HG03280 (cell line): ENCODE measurements at regions not wholly inside any gene's neighbourhood (a gene's known extent, or its start where the extent isn't known, plus 50 kb on each side); places are given as distances from the start of the nearest gene placed in this dataset.

Source experiments
- ATAC-seq: cut with Tn5 transposase; IDR thresholded peaks from one replicate; pipeline ENCODE4 v1.9.1; 2021; ENCODE audit warnings: mild to moderate bottlenecking, moderate library complexity; ENCODE audit not compliant: unreplicated experiment

GRCh38 chr11:32315121-32315520 lies 120.2 kb downstream of the WT1 start:
- ATAC-seq: no peak

DNA sequence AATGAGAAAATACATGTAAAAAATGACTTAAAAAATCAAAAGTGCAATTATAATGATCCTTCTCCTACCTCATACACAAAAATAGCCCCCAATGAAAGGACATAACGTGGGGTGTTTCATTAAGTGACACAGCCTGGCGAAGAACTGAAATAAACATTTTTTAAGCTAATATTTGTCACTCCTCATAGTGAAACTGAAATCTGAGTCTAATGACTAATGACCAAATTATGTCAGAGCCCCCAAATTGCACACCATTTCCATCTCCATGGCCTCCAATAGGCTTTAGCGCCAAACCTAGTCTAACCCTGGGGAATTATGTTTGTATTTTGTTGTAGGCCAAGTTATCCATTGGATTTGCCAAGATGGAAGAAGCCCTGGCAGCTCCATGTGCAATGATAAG lies 119.1 kb downstream of the WT1 start:
- ATAC-seq: no peak

- ATAC-seq: no peak
These were observed 118.3 kb downstream of the WT1 start for GRCh38 chr11:32316858-32317642.

- no peak for ATAC-seq
These were observed 117.7 kb downstream of the WT1 start for GRCh38 chr11:32317643-32318042.

GRCh38 chr11:32318071-32319055 lies 117.0 kb downstream of the WT1 start:
- ATAC-seq: no peak

GRCh38 chr11:32323814-32324130 lies 111.6 kb downstream of the WT1 start:
- ATAC-seq: no peak

DNA sequence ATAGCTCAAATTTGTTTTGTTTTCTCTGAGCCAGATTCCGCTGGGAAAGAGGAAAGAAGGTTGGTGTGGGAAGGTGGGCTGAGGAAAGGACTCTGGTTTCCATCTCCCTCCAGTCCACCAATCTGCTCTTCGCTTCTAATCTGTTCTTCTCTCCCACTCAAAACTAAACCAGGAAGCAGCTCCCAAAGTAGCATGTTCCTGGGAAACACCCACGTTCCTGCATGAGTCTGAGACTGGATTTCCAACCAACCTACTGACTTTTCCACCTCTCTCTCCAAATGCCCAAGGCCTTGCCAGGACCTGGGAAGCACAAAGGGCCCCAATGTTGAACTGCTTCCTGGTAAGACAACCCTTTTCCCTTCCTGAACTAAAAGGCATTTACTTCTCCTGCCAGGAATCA lies 110.2 kb downstream of the WT1 start:
- ATAC-seq: no peak

- ATAC-seq: no peak
These were observed 109.6 kb downstream of the WT1 start for GRCh38 chr11:32325725-32326124.

GRCh38 chr11:32326522-32326921 lies 108.8 kb downstream of the WT1 start:
- no peak for ATAC-seq

DNA sequence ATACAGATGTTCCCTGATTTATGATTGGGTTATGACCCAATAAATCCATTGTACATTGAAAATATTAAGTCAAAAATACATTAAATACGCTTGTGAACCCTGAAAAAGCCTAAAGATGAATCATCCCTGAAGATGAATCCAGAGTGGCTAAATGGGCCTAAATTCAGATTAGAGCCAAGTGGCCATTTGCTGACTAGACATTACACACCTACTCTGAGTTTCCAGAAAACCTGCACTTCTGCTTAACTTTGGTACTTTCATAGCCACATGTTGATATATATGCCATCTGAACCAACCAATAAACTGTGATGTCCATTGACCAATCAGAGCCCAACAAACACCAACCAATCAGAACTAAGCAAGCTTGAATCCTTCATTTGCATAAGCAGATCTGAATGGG lies 106.9 kb downstream of the WT1 start:
- no peak for ATAC-seq

GRCh38 chr11:32331098-32331497 lies 104.2 kb downstream of the WT1 start:
- no peak for ATAC-seq

GRCh38 chr11:32331792-32332191 lies 103.5 kb downstream of the WT1 start:
- ATAC-seq: no peak

GRCh38 chr11:32332990-32333319 lies 102.4 kb downstream of the WT1 start:
- ATAC-seq: no peak

- ATAC-seq: no peak
These were observed 101.9 kb downstream of the WT1 start for GRCh38 chr11:32333320-32333991.

DNA sequence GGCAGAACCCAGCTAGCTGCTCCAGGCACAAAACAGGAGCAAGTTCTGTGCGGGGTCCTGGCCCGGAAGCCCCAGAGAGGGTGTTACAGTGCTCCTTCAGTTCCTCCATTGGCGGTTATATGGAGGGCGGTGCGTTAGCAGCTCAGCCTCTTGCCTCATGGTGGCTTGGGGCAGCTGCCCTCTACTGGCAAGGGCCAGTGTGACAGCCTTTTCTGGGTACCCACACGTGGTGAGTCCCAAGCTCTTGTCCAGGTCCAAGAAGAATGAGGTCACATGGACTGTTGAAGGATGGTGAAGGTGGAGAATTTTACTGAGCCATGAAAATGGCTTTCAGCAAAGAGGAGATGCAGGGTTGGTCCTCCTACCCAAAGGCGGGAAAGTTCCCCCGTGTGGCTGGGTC lies 100.5 kb downstream of the WT1 start:
- ATAC-seq: no peak
